B cell (primary cell): ENCODE measurements at regions not wholly inside any gene's neighbourhood (a gene's known extent, or its start where the extent isn't known, plus 50 kb on each side); places are given as distances from the start of the nearest gene placed in this dataset.

ENCODE experiments used
- ATAC-seq: fragments of 200-7000 bp; cut with Tn5 transposase; one replicate; pipeline ENCODE4 v1.10.0; 2021; ENCODE audit warnings: low read depth, mild to moderate bottlenecking, moderate number of reproducible peaks, moderate library complexity
- CTCF ChIA-PET: fragments of 350-600 bp; sonication (Branson Sonifier 250); formaldehyde crosslinking; loops from one replicate; lab custom pipeline; 2021; ENCODE audit warnings: antibody characterized with exemption, inconsistent platforms; lab: Charles Lee
- POLR2A ChIA-PET: fragments of 350-600 bp; sonication (Branson Sonifier 250); formaldehyde crosslinking; loops from one replicate; lab custom pipeline; 2021; ENCODE audit warnings: antibody characterized with exemption; lab: Charles Lee
- DNase-seq: peaks from one replicate; pipeline ENCODE4 v3.0.0; 2013
- H2AFZ ChIP-seq: 2 replicates; pipeline ENCODE4 v1.6.1; 2012; ENCODE audit warnings: mild to moderate bottlenecking, low read depth, low read length; ENCODE audit not compliant: insufficient read depth, poor library complexity, severe bottlenecking
- H3K27ac ChIP-seq, 2 donors: 1 replicate in 1 of 2; 2 replicates in 1 of 2; pipeline ENCODE4 v1.5.1; 2012 to 2013; ENCODE audit warnings: low read length in 2 of 2, mild to moderate bottlenecking in 2 of 2, moderate library complexity in 1 of 2
- H3K27me3 ChIP-seq, 4 experiments: fragments of 200-600 bp in 1 of 4; sonication (generic) in 1 of 4; replicated peaks in 1 of 4; 1 replicate in 2 of 4; 2 replicates in 2 of 4; pipeline versions ENCODE4 v1.6.1 to v1.7.0; 2013 to 2016; ENCODE audit warnings: low read length in 3 of 4, mild to moderate bottlenecking in 2 of 4, mixed read lengths in 1 of 4, moderate library complexity in 1 of 4; ENCODE audit not compliant: insufficient read depth in 4 of 4, control insufficient read depth in 3 of 4; ENCODE audit errors: control extremely low read depth in 1 of 4
- H3K36me3 ChIP-seq, 2 experiments: replicated peaks in 1 of 2; 1 replicate in 1 of 2; 2 replicates in 1 of 2; pipeline versions ENCODE4 v1.6.1 to v1.7.1; 2013; ENCODE audit warnings: low read length in 1 of 2; ENCODE audit not compliant: insufficient read depth in 2 of 2, control insufficient read depth in 1 of 2; ENCODE audit errors: control extremely low read depth in 1 of 2, extremely low read depth in 1 of 2
- H3K4me1 ChIP-seq, 2 donors: fragments of 200-600 bp in 1 of 2; sonication (generic) in 1 of 2; 1 replicate in 1 of 2; 2 replicates in 1 of 2; pipeline versions ENCODE4 v1.5.1 to v1.6.1; 2013 to 2017; ENCODE audit warnings: low read length in 2 of 2; ENCODE audit not compliant: control insufficient read depth in 2 of 2, insufficient read depth in 2 of 2
- H3K4me2 ChIP-seq: replicated peaks from 2 replicates; pipeline ENCODE3; 2012; ENCODE audit warnings: mild to moderate bottlenecking, low read depth, low read length; ENCODE audit not compliant: poor library complexity, severe bottlenecking
- H3K4me3 ChIP-seq, 5 experiments: fragments of 200-600 bp in 1 of 5; sonication (generic) in 1 of 5; 1 replicate in 3 of 5; 2 replicates in 2 of 5; pipeline versions ENCODE4 v1.5.1 to v1.7.0; 2011 to 2016; ENCODE audit warnings: low read length in 4 of 5, mild to moderate bottlenecking in 4 of 5, low read depth in 2 of 5, control low read depth in 1 of 5, moderate library complexity in 1 of 5; ENCODE audit not compliant: insufficient read depth in 1 of 5; ENCODE audit errors: control extremely low read depth in 1 of 5, extremely low read depth in 1 of 5
- H3K79me2 ChIP-seq: fragments of 200-600 bp; sonication (generic); one replicate; pipeline ENCODE4 v1.6.0; 2016; ENCODE audit warnings: low read length; ENCODE audit not compliant: control insufficient read depth, insufficient read depth
- H3K9ac ChIP-seq: fragments of 200-600 bp; sonication (generic); 2 replicates; pipeline ENCODE4 v1.6.1; 2017; ENCODE audit warnings: mild to moderate bottlenecking, low read length, moderate library complexity
- H3K9me3 ChIP-seq, 3 donors: one replicate each; pipeline versions ENCODE4 v1.6.1 to v1.7.1; 2013; ENCODE audit warnings: low read length in 2 of 3; ENCODE audit not compliant: control insufficient read depth in 2 of 3, insufficient read depth in 1 of 3; ENCODE audit errors: control extremely low read depth in 1 of 3
- H4K20me1 ChIP-seq: 2 replicates; pipeline ENCODE4 v1.6.0; 2012; ENCODE audit warnings: mild to moderate bottlenecking, low read length; ENCODE audit not compliant: insufficient read depth, control insufficient read depth, poor library complexity, severe bottlenecking
- H3K27ac Mint-ChIP-seq: one replicate; pipeline ENCODE4 v1.8.0; 2021; ENCODE audit warnings: mixed read lengths
- H3K27me3 Mint-ChIP-seq: one replicate; pipeline ENCODE4 v1.8.0; 2021; ENCODE audit warnings: mixed read lengths
- H3K4me1 Mint-ChIP-seq: one replicate; pipeline ENCODE4 v1.8.0; 2021; ENCODE audit warnings: mixed read lengths
- H3K4me3 Mint-ChIP-seq: one replicate; pipeline ENCODE4 v1.8.0; 2021; ENCODE audit warnings: mixed read lengths
- H3K9me3 Mint-ChIP-seq: one replicate; pipeline ENCODE4 v1.8.0; 2022; ENCODE audit warnings: mixed read lengths; ENCODE audit not compliant: insufficient read depth
- EZH2 ChIP-seq: IDR thresholded peaks from 2 replicates; pipeline ENCODE4 v1.6.1; 2012; ENCODE audit warnings: borderline replicate concordance, low read depth, mild to moderate bottlenecking, moderate library complexity, low read length; ENCODE audit not compliant: insufficient read depth, poor library complexity, severe bottlenecking
- WGBS: methylation state at CpG from one replicate; pipeline ENCODE4 v1.1.5; 2013; ENCODE audit warnings: missing lambda C conversion rate; ENCODE audit not compliant: insufficient coverage; 5-methylcytosine and 5-hydroxymethylcytosine counted together
- intact Hi-C: fragments of 100-400 bp; cut with micrococcal nuclease; formaldehyde crosslinking; loops from one replicate; pipeline ENCODE4 v1.10.0; 2022
- TF ChIP-seq, protein P1 (sequence below): fragments of 200-600 bp; IDR thresholded peaks from one replicate; pipeline ENCODE4 v1.8.0; 2022; ENCODE audit warnings: antibody characterized with exemption, mild to moderate bottlenecking

DNA sequence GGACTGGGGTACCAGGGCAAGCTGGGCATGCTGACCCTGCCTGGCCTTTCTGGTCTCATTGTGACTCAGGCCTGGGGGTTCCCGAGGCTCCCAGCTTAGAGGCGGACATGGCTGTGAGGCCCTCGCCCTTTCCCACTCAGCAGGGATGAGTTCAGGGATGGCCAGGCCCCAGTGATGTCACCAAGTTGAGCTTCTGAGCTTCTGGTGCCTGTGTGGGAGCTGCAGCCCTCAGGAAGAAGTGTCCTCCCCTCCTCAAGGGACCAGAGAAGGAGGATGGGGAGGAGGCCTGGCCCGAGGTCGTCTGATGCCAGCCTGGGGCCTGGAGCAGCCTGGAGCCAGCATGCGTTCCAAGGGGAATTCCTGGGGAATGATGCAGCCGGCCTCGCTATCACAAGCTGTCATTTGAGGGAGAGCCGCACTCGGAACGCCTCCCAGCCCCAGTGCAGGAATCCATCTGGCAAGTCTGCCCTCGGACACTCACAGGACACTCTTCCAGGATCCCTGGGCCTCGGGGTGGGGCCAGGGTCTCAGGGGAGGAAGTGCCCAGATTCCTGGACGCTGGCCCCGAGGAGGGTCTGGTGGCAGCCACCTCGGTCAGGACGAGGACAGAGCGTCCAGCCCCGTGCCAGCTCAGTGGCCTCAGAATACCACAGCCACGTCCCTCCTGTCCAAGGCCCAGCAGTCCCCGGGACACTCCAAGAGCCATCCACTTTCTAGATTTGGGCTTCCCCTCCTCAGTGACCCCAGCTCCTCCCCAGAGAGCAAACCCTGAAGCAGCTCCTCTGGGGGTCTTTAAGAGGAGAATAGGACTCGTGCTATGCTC lies 61.2 kb upstream of the GPC1 start:
- WGBS: 83% methylated on average over 22 of the region's 22 CpGs
- H3K27me3 ChIP-seq: no peaks in the 10 kb centered on the region
- ChIA-PET CTCF (no interaction called here), POLR2A (no interaction called here)
- no peaks in the 10 kb centered on the region for H3K9me3 ChIP-seq
- H3K4me3 Mint-ChIP-seq: no peak overlapping the region
- TF ChIP-seq, protein P1, sequence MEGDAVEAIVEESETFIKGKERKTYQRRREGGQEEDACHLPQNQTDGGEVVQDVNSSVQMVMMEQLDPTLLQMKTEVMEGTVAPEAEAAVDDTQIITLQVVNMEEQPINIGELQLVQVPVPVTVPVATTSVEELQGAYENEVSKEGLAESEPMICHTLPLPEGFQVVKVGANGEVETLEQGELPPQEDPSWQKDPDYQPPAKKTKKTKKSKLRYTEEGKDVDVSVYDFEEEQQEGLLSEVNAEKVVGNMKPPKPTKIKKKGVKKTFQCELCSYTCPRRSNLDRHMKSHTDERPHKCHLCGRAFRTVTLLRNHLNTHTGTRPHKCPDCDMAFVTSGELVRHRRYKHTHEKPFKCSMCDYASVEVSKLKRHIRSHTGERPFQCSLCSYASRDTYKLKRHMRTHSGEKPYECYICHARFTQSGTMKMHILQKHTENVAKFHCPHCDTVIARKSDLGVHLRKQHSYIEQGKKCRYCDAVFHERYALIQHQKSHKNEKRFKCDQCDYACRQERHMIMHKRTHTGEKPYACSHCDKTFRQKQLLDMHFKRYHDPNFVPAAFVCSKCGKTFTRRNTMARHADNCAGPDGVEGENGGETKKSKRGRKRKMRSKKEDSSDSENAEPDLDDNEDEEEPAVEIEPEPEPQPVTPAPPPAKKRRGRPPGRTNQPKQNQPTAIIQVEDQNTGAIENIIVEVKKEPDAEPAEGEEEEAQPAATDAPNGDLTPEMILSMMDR: no peak
- no peak for TF ChIP-seq EZH2
- no peaks in the 10 kb centered on the region for H4K20me1 ChIP-seq
- no peaks in the 10 kb centered on the region for H3K4me1 ChIP-seq
- H3K27me3 Mint-ChIP-seq: peaks cover 6% of the 10 kb centered on the region
- no peak for ATAC-seq
- no peak overlapping the region for H3K4me3 ChIP-seq
- no peak for DNase-seq
- no peaks in the 10 kb centered on the region for H3K9me3 Mint-ChIP-seq
- no peak overlapping the region for H3K4me2 ChIP-seq
- no peak overlapping the region for H2AFZ ChIP-seq
- H3K79me2 ChIP-seq: no peaks in the 10 kb centered on the region
- H3K4me1 Mint-ChIP-seq: no peaks in the 10 kb centered on the region
- H3K27ac ChIP-seq: no peak overlapping the region
- H3K36me3 ChIP-seq: no peaks in the 10 kb centered on the region
- intact Hi-C loops: no loop called here
- no peak overlapping the region for H3K9ac ChIP-seq
- H3K27ac Mint-ChIP-seq: no peak overlapping the region

DNA sequence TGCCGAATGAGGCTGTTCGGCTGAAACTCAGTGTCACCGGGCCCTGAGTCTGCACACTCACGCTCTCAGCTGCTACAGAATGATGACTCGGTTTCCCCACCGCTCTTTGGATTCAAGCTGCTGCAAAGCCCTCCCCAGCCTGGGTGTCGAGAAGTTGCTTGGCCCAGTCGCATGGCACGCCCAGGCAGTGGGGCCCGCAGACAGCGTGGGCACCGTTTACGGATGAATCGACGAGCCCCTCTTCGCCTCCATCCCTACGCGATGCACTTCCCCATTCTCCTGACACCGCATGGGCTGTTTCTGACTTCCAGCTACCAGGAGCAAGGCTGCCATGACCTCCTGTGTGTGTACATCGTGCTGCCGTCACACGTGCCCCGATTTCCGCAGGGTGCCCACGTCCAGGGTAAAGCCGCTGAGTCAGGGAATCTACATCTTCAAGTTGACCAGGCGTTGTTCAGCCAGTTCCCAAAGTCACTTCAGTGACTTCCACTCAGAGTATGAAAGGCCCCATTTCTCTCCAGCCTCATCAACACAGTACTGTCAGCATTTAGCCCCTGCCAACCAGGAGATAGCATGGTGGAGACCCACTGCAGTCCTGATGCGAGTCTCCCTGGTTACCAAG lies 60.3 kb upstream of the GPC1 start:
- H3K27ac ChIP-seq: no peak overlapping the region
- H2AFZ ChIP-seq: no peak overlapping the region
- no peaks in the 10 kb centered on the region for H3K79me2 ChIP-seq
- no peaks in the 10 kb centered on the region for H3K9me3 ChIP-seq
- POLR2A ChIA-PET: no interaction called here
- Mint-ChIP-seq H3K4me1 (no peaks in the 10 kb centered on the region), H3K27ac (no peak overlapping the region), H3K4me3 (no peak overlapping the region), H3K27me3 (peaks cover 6% of the 10 kb centered on the region), H3K9me3 (no peaks in the 10 kb centered on the region)
- CTCF ChIA-PET: no interaction called here
- DNase-seq: no peak
- TF ChIP-seq, protein P1: no peak
- no peak for TF ChIP-seq EZH2
- H3K4me2 ChIP-seq: no peak overlapping the region
- 94% methylated on average over 28 of the region's 28 CpGs for WGBS
- intact Hi-C loops: no loop called here
- H3K27me3 ChIP-seq: no peaks in the 10 kb centered on the region
- no peaks in the 10 kb centered on the region for H3K4me1 ChIP-seq
- H3K36me3 ChIP-seq: no peaks in the 10 kb centered on the region
- no peak overlapping the region for H3K9ac ChIP-seq
- H3K4me3 ChIP-seq: no peak overlapping the region
- no peaks in the 10 kb centered on the region for H4K20me1 ChIP-seq
- no peak for ATAC-seq
